ENCODE measurements at regions not wholly inside any gene's neighbourhood (a gene's known extent, or its start where the extent isn't known, plus 50 kb on each side); places are given as distances from the start of the nearest gene placed in this dataset.

GRCh38 chr12:5246196-5246595 lies 185.7 kb upstream of the NTF3 start:
- Histone ChIP-seq H3K36me3 (no peaks in the 10 kb centered on the region), H3K4me3 (no peak overlapping the region), H3K27ac (no peak overlapping the region), H3K9me3 (no peaks in the 10 kb centered on the region), H3K4me1 (ENCODE audit: insufficient read depth) (no peaks in the 10 kb centered on the region), H3K27me3 (no peaks in the 10 kb centered on the region)
- TF ChIP-seq, protein P1, sequence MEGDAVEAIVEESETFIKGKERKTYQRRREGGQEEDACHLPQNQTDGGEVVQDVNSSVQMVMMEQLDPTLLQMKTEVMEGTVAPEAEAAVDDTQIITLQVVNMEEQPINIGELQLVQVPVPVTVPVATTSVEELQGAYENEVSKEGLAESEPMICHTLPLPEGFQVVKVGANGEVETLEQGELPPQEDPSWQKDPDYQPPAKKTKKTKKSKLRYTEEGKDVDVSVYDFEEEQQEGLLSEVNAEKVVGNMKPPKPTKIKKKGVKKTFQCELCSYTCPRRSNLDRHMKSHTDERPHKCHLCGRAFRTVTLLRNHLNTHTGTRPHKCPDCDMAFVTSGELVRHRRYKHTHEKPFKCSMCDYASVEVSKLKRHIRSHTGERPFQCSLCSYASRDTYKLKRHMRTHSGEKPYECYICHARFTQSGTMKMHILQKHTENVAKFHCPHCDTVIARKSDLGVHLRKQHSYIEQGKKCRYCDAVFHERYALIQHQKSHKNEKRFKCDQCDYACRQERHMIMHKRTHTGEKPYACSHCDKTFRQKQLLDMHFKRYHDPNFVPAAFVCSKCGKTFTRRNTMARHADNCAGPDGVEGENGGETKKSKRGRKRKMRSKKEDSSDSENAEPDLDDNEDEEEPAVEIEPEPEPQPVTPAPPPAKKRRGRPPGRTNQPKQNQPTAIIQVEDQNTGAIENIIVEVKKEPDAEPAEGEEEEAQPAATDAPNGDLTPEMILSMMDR (IDR thresholded peaks at IDR 0.05) = no peak
- no peak for TF ChIP-seq EP300 (IDR thresholded peaks at IDR 0.05)
- no peak for TF ChIP-seq POLR2A (IDR thresholded peaks at IDR 0.05)
- DNase-seq = no peak
- intact Hi-C loops (cut with DNase I) = no loop called here
- WGBS, 3 donors = 68 to 80% (median 78%) methylated on average over 3 of the region's 3 CpGs

DNA sequence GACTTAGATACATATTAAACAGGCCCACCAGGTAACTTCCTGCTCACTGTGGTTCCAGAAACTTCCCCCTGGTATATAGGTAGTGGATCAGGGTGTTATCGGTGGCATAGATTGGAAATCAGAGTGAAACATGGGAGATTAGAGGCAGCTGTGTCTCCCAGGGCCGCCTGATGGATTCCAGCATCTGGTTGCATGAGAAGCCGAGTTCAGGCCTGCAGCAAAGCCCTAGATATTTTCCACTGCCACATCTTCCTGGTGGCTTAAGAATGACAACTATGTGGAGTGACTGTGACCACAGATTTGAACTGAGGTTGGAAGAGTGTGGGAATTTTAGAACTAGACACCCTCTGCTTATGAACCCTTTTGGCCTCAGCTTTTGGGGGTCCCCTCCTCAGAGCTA lies 184.8 kb upstream of the NTF3 start:
- no peaks in the 10 kb centered on the region for H3K9me3 ChIP-seq
- no peak for DNase-seq
- intact Hi-C loops (cut with DNase I) = no loop called here
- WGBS, 3 donors = 68 to 84% (median 70%) methylated on average over 3 of the region's 3 CpGs
- no peak overlapping the region for H3K4me3 ChIP-seq
- no peaks in the 10 kb centered on the region for H3K36me3 ChIP-seq
- no peak overlapping the region for H3K27ac ChIP-seq
- H3K4me1 ChIP-seq (ENCODE audit: insufficient read depth) = no peaks in the 10 kb centered on the region
- TF ChIP-seq POLR2A (IDR thresholded peaks at IDR 0.05) = no peak
- TF ChIP-seq, protein P1 (IDR thresholded peaks at IDR 0.05) = no peak
- no peak for TF ChIP-seq EP300 (IDR thresholded peaks at IDR 0.05)
- no peaks in the 10 kb centered on the region for H3K27me3 ChIP-seq

GRCh38 chr12:5248230-5248629 lies 183.7 kb upstream of the NTF3 start:
- WGBS, 3 donors = 58 to 75% (median 72%) methylated on average over 3 of the region's 3 CpGs
- TF ChIP-seq POLR2A (IDR thresholded peaks at IDR 0.05) = no peak
- TF ChIP-seq EP300 (IDR thresholded peaks at IDR 0.05) = no peak
- TF ChIP-seq, protein P1 (IDR thresholded peaks at IDR 0.05) = no peak
- Histone ChIP-seq H3K9me3 (no peaks in the 10 kb centered on the region), H3K27ac (no peak overlapping the region), H3K27me3 (no peaks in the 10 kb centered on the region), H3K4me1 (ENCODE audit: insufficient read depth) (no peaks in the 10 kb centered on the region), H3K36me3 (no peaks in the 10 kb centered on the region), H3K4me3 (no peak overlapping the region)
- intact Hi-C loops (cut with DNase I) = no loop called here
- DNase-seq = no peak

- TF ChIP-seq, protein P1 (IDR thresholded peaks at IDR 0.05) = no peak
- no peak for TF ChIP-seq EP300 (IDR thresholded peaks at IDR 0.05)
- no peak for TF ChIP-seq POLR2A (IDR thresholded peaks at IDR 0.05)
- Histone ChIP-seq H3K9me3 (no peaks in the 10 kb centered on the region), H3K27me3 (no peaks in the 10 kb centered on the region), H3K36me3 (no peaks in the 10 kb centered on the region), H3K27ac (no peak overlapping the region), H3K4me1 (ENCODE audit: insufficient read depth) (no peaks in the 10 kb centered on the region), H3K4me3 (no peak overlapping the region)
- no peak for DNase-seq
- WGBS, 3 donors = 40 to 51% (median 44%) methylated on average over 8 of the region's 8 CpGs
- intact Hi-C loops (cut with DNase I) = no loop called here
Observed at GRCh38 chr12:5248999-5249526, 182.8 kb upstream of the NTF3 start.

Data from ovary (tissue), 7 donors.